ENCODE measurements at regions not wholly inside any gene's neighbourhood (a gene's known extent, or its start where the extent isn't known, plus 50 kb on each side); places are given as distances from the start of the nearest gene placed in this dataset.

- Histone ChIP-seq H3K9me2 (ENCODE audit: insufficient read depth, low read length) (no peaks in the 10 kb centered on the region), H3K4me2 (ENCODE audit: low read length) (no peak overlapping the region), H3K27ac (ENCODE audit: low read depth, low read length, poor library complexity, severe bottlenecking) (no peak overlapping the region), H3K9me3 (ENCODE audit: low read length) (no peaks in the 10 kb centered on the region), H4K20me1 (ENCODE audit: insufficient read depth, low read length) (no peaks in the 10 kb centered on the region), H3K4me1 (ENCODE audit: insufficient read depth, low read length, poor library complexity, severe bottlenecking) (no peaks in the 10 kb centered on the region), H2AFZ (ENCODE audit: low read length) (no peak overlapping the region), H3K4me3 (ENCODE audit: low read depth, low read length, poor library complexity, severe bottlenecking) (no peak overlapping the region), H3K79me2 (ENCODE audit: insufficient read depth, low read depth, low read length) (no peaks in the 10 kb centered on the region), H3K36me3 (ENCODE audit: insufficient read depth, low read length) (no peaks in the 10 kb centered on the region)
- intact Hi-C loops (cut with micrococcal nuclease; ENCODE audit: unreplicated experiment): no loop called here
- no peak for TF ChIP-seq EZH2phosphoT487 (IDR thresholded peaks at IDR 0.05; ENCODE audit: borderline replicate concordance, low read depth, low read length)
- no peak for TF ChIP-seq CTCF (conservative IDR thresholded peaks at IDR 0.05; ENCODE audit: low read length)
- no TSS peak for BruUV-seq (replicated peaks)
- CTCF ChIA-PET (ENCODE audit: unreplicated experiment): no interaction called here
- no peak for DNase-seq (ENCODE audit: low spot score)
- POLR2A ChIA-PET: interaction anchor here (1.1 kb wide), 1 partner anchor 9 kb away, joined by 3 read pairs; no protein-coding TSS in a partner anchor
Measured at GRCh38 chr6:3524456-3524855, 67.6 kb upstream of the SLC22A23 start.

- H4K20me1 ChIP-seq (ENCODE audit: insufficient read depth, low read length): no peaks in the 10 kb centered on the region
- H3K36me3 ChIP-seq (ENCODE audit: insufficient read depth, low read length): no peaks in the 10 kb centered on the region
- no peaks in the 10 kb centered on the region for H3K9me2 ChIP-seq (ENCODE audit: insufficient read depth, low read length)
- TF ChIP-seq CTCF (conservative IDR thresholded peaks at IDR 0.05; ENCODE audit: low read length) (no peak), EZH2phosphoT487 (IDR thresholded peaks at IDR 0.05; ENCODE audit: borderline replicate concordance, low read depth, low read length) (no peak)
- DNase-seq (ENCODE audit: low spot score): no peak
- intact Hi-C loops (cut with micrococcal nuclease; ENCODE audit: unreplicated experiment): no loop called here
- no peak overlapping the region for H3K27ac ChIP-seq (ENCODE audit: low read depth, low read length, poor library complexity, severe bottlenecking)
- no peaks in the 10 kb centered on the region for H3K4me1 ChIP-seq (ENCODE audit: insufficient read depth, low read length, poor library complexity, severe bottlenecking)
- no peak overlapping the region for H2AFZ ChIP-seq (ENCODE audit: low read length)
- CTCF ChIA-PET (ENCODE audit: unreplicated experiment): no interaction called here
- POLR2A ChIA-PET: interaction anchor here (1.1 kb wide), 1 partner anchor 8 kb away, joined by 3 read pairs; no protein-coding TSS in a partner anchor
- no peaks in the 10 kb centered on the region for H3K79me2 ChIP-seq (ENCODE audit: insufficient read depth, low read depth, low read length)
- no peak overlapping the region for H3K4me3 ChIP-seq (ENCODE audit: low read depth, low read length, poor library complexity, severe bottlenecking)
- no TSS peak for BruUV-seq (replicated peaks)
- H3K9me3 ChIP-seq (ENCODE audit: low read length): no peaks in the 10 kb centered on the region
- no peak overlapping the region for H3K4me2 ChIP-seq (ENCODE audit: low read length)
Measured at GRCh38 chr6:3523966-3524365, 67.1 kb upstream of the SLC22A23 start.

- no peaks in the 10 kb centered on the region for H3K9me2 ChIP-seq (ENCODE audit: insufficient read depth, low read length)
- intact Hi-C loops (cut with micrococcal nuclease; ENCODE audit: unreplicated experiment): no loop called here
- no peak overlapping the region for H3K4me3 ChIP-seq (ENCODE audit: low read depth, low read length, poor library complexity, severe bottlenecking)
- H3K79me2 ChIP-seq (ENCODE audit: insufficient read depth, low read depth, low read length): no peaks in the 10 kb centered on the region
- H4K20me1 ChIP-seq (ENCODE audit: insufficient read depth, low read length): no peaks in the 10 kb centered on the region
- no peak for TF ChIP-seq CTCF (conservative IDR thresholded peaks at IDR 0.05; ENCODE audit: low read length)
- no peak for TF ChIP-seq EZH2phosphoT487 (IDR thresholded peaks at IDR 0.05; ENCODE audit: borderline replicate concordance, low read depth, low read length)
- no TSS peak for BruUV-seq (replicated peaks)
- ChIA-PET POLR2A (no interaction called here), CTCF (ENCODE audit: unreplicated experiment) (no interaction called here)
- no peaks in the 10 kb centered on the region for H3K4me1 ChIP-seq (ENCODE audit: insufficient read depth, low read length, poor library complexity, severe bottlenecking)
- no peaks in the 10 kb centered on the region for H3K36me3 ChIP-seq (ENCODE audit: insufficient read depth, low read length)
- H3K4me2 ChIP-seq (ENCODE audit: low read length): no peak overlapping the region
- no peak overlapping the region for H3K27ac ChIP-seq (ENCODE audit: low read depth, low read length, poor library complexity, severe bottlenecking)
- H3K9me3 ChIP-seq (ENCODE audit: low read length): no peaks in the 10 kb centered on the region
- no peak overlapping the region for H2AFZ ChIP-seq (ENCODE audit: low read length)
- DNase-seq (ENCODE audit: low spot score): no peak
Measured at GRCh38 chr6:3523271-3523670, 66.4 kb upstream of the SLC22A23 start.

Measured in OCI-LY7 (cell line).